HT1080 (cell line): ENCODE measurements at regions not wholly inside any gene's neighbourhood (a gene's known extent, or its start where the extent isn't known, plus 50 kb on each side); places are given as distances from the start of the nearest gene placed in this dataset.

ENCODE experiments used
- DNase-seq: peaks from one replicate; pipeline ENCODE4 v3.0.0-alpha.2; 2015; ENCODE audit warnings: low read depth

DNA sequence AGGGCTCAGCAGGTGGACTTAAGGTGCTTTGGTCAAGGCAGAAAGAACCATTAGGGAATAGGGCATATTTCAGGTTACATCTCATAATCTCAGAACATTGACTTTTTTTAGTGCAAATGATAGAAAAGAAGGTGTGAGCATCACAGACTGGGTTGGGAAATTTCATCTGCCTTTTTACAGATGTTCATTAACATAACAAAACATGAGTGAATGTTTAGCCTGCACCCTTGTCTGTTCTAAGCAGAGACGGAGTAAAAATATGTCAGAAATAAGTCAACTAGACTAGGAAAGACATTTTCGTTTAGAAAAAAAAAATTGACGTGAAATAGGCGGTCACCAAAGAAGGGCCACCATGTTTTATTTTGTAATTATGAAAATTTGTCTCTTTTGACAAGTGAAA, 127.5 kb upstream of the CDH13 start:
- DNase-seq = no peak

- no peak for DNase-seq
Measured at GRCh38 chr16:82497139-82497538, 129.6 kb upstream of the CDH13 start.

GRCh38 chr16:82488460-82488859, 138.3 kb upstream of the CDH13 start:
- DNase-seq = no peak

DNA sequence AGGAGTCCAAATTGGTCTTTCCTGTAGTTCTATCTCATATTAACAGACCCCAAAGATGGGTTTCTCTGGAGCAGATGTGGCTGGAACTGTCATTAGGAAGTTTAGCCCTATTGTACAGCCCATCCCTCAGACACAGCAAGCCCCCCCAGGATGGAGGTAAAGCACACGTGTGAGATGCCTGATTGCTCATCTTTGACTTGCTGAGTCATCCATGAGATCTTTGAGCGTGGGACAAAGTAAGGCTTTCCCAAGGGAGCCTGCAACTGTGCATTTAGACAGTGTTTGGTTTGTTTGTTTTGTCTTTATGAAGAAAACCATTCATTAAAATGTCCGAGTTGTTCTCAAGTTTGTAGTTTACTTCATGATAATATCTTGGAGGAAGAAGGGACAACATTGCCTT, 145.3 kb upstream of the CDH13 start:
- peak; percentile 60 for DNase-seq

DNA sequence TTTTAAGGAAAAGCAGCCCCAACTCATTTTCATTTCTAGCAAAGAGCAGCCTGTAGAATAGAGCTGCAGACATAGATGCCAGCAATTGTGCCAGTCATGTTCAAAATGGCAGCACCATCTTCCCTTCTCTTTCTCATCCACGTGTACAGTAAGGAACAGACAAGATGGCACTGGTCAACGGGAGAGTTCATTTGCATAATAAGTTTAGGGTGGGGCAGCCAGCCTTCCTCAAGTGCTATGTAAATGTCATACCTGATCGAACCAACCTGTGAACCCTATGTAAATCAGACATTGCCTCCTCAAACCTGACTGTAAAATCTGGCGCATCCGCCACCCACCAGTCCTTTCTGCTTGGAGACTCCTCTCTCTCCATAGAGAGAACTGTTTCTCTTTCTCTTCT, 150.0 kb upstream of the CDH13 start:
- no peak for DNase-seq

DNA sequence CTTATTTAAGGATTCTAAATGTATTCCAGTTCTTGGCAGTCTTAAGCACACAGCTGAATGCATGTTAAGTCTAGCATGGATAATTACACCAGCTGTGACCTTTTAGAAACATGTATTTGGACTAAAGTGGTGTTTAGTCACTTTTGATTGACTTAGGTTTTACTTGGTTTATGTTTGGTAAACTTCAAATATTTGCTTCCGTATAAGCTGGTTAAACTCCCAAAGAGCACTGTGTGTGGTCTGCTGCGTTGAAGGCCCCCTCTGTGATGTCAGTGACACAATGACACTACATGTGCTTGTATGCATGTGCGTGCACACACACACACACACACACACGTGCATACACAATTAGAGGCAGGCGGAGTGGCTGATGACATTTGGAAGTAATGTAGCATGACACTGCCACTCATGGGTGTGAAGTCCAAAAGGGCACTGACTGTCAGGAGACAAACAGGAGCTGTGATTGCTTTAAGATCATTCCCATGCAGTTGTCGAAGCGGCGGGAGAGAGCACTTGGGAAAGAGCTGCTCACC, 156.1 kb upstream of the CDH13 start:
- DNase-seq = no peak

GRCh38 chr16:82470016-82470415, 156.8 kb upstream of the CDH13 start:
- DNase-seq = no peak

DNA sequence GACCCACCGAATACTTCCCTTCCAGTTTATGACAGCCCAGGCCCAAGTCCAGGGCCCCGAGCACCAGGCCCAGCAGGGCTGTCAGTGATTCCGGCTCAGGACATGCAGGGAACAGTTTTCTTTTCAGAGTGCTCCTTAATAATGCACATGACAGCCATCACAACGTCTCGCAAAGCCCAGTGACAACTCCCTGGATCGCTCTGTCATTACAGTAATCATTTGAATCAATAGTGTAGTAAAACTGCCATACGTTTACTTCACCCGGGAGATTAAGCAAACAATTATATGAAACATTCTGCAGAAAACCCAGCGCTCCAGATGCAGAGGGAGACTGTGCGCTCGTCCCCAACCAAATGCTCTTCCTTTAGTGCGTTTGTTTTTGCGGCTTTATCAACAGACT, 162.6 kb upstream of the CDH13 start:
- no peak for DNase-seq

DNA sequence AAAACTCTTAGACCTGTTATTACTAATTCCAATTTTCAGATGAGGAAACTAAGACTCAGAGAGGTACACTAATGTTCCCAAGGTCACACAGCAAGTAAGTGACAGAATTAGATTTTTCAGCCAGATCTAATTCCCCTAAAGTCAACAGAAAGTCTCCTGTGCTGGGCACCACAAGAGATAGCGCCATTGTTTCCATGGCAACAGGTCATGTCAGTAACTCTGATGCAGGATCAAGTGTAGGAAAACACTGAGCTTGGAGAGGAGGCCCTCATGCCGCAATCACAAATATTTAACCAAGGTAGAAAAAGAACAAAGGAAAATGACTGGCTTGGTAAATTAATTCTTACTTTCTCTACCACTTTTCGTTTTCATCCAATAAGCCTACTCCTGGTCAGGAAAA, 166.0 kb upstream of the CDH13 start:
- DNase-seq = no peak

DNA sequence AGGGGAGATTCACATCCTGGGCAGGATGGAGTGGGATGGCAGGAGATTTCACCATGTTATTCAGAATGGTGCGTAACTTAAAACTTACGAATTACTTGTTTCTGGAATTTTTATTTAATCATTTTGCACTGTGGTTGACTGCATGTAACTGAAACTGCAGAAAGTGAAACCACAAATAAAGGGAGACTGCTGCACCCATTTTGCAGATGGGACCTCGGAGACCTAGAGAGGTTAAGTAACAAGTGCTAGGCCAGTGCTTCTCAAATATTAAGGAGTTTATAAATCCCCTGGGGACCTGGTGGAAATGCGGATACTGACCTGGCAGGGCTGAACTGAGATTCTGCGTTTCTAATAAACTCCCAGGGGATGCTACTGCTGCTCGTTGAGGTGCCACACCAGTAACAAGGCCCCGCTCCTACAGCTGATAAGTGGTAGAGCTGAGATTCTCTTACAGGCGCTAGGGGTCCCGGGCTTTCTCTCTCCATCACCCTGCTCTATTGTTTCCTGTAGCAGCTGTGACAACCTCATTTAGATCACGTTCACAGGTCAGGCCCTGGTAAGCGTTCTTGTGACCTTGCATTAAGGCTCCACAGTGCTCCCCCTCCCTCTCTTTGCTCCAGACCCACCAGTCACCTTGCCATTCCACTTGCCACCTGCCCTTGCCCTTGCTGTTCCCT, 167.1 kb upstream of the CDH13 start:
- no peak for DNase-seq

DNA sequence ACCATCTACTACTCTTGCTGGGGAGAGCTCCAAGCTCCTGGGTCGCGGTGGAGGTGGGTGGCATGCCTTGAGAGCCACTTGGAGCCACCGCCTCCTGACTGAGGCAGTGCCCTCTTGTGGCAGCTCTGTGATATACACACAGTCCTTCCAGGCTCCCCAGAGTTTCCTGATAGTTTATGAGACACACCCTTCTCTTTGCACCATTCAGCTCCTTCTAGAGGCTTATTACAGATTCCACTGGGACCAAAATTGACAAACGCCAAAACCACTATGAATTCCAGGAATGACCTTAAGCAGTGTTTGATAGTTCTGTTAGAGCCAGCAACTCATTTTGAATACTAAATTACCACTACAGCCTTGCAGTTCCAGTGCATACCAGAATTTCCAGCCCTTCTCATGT, 170.1 kb upstream of the CDH13 start:
- peak; percentile 56 for DNase-seq

DNA sequence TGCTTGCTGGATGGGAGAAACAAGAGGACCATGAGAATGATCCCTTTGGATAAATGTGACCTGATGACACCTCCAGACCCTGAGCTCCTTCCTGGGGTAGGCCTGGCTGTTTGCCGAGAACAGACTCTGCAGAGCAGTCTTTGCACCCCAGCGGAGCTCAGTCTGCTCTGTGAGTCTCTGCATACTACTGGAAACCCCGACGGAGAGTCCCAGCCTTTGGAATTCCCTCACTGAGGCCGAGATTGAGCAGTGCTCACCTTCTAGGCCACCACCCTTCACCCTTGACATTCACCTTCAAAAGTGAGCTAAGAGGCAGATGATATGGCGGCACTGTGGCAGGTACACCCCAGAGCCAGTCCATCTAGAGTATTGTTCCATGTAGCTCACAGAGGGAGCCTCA, 172.2 kb upstream of the CDH13 start:
- no peak for DNase-seq

- DNase-seq = no peak
Measured at GRCh38 chr16:82454152-82454551, 172.6 kb upstream of the CDH13 start.

- no peak for DNase-seq
Measured at GRCh38 chr16:82452004-82452756, 174.6 kb upstream of the CDH13 start.

GRCh38 chr16:82451449-82451848, 175.3 kb upstream of the CDH13 start:
- no peak for DNase-seq

GRCh38 chr16:82440336-82440735, 186.4 kb upstream of the CDH13 start:
- no peak for DNase-seq

GRCh38 chr16:82439678-82440293, 187.0 kb upstream of the CDH13 start:
- DNase-seq = no peak

DNA sequence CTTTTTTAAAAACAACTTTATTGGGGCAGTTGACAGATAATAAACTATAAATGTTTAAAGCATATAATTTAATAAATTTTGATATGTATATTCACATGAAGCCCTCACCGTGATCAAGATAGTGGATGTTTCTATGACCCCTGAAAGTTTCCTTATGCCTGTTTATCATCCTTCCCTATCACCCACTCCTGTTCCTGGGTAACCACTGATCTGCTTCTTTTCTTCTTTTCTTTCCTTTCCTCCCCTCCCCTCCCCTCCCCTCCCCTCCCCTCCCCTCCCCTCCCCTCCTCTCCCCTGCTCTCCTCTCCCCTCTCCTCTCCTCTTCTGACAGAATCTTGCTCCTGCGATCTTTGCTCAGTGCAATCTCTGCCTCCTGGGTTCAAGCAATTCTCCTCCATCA, 193.7 kb upstream of the CDH13 start:
- DNase-seq = no peak

GRCh38 chr16:82432261-82432660, 194.5 kb upstream of the CDH13 start:
- DNase-seq = no peak

- DNase-seq = no peak
Measured at GRCh38 chr16:82425661-82426060, 201.1 kb upstream of the CDH13 start.

- DNase-seq = no peak
Measured at GRCh38 chr16:82421851-82422250, 204.9 kb upstream of the CDH13 start.

- no peak for DNase-seq
Measured at GRCh38 chr16:82419332-82419731, 207.4 kb upstream of the CDH13 start.

DNA sequence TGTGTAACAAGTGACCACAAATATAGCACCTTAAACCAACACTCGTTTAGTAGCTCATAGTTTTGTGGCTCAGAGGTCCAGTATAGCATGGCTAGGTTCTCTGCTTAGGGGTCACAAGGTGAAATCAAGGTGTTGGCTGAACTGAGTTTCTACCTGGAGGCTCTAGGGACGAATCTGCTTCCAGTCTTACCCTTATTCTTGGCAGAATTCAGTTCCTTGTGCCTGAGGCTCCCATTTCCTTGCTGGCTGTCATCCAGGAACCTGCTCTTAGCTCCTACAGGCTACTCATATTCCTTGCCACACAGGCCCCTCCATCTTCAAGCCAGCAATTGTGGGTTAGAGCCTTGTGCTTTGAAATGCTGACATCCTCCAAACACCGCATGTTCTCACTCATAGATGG, 212.3 kb upstream of the CDH13 start:
- no peak for DNase-seq
